Right lobe of liver (tissue), 6 donors: ENCODE measurements at regions not wholly inside any gene's neighbourhood (a gene's known extent, or its start where the extent isn't known, plus 50 kb on each side); places are given as distances from the start of the nearest gene placed in this dataset.

ENCODE experiments used
- ATAC-seq, 4 donors: fragments of 200-7000 bp; cut with Tn5 transposase; one replicate each; pipeline ENCODE4 v1.9.1; 2020; ENCODE audit warnings: mild to moderate bottlenecking in 4 of 4, moderate library complexity in 4 of 4
- DNase-seq, 3 donors: peaks; one replicate each; pipeline ENCODE4 v3.0.0-alpha.2; 2020
- H3K27ac ChIP-seq, 3 donors: fragments of 200-600 bp; one replicate each; pipeline ENCODE4 v1.8.0; 2022
- H3K27me3 ChIP-seq, 2 donors: fragments of 200-600 bp; one replicate each; pipeline ENCODE4 v1.8.0; 2022
- H3K36me3 ChIP-seq, 4 donors: fragments of 200-600 bp; sonication (generic) in 1 of 4; one replicate each; pipeline versions ENCODE4 v1.5.1 to v1.8.0; 2017 to 2022; ENCODE audit warnings: control low read depth in 1 of 4
- H3K4me1 ChIP-seq, 4 donors: fragments of 200-600 bp; sonication (generic) in 1 of 4; one replicate each; pipeline versions ENCODE4 v1.5.1 to v1.8.0; 2017 to 2022; ENCODE audit warnings: control low read depth in 1 of 4
- H3K4me3 ChIP-seq, 3 donors: fragments of 200-600 bp; one replicate each; pipeline ENCODE4 v1.8.0; 2022
- H3K9me3 ChIP-seq, 4 donors: fragments of 200-600 bp; sonication (generic) in 1 of 4; one replicate each; pipeline versions ENCODE4 v1.5.1 to v1.8.0; 2017 to 2022; ENCODE audit warnings: control low read depth in 1 of 4
- CTCF ChIP-seq, 4 donors: fragments of 200-600 bp in 3 of 4; fragments of 450-650 bp in 1 of 4; IDR thresholded peaks; one replicate each; pipeline versions ENCODE4 v1.5.1 to v1.8.0; 2016 to 2022; ENCODE audit warnings: antibody characterized with exemption in 4 of 4, mild to moderate bottlenecking in 2 of 4
- POLR2A ChIP-seq: fragments of 450-650 bp; IDR thresholded peaks from one replicate; pipeline ENCODE4 v1.6.1; 2017; ENCODE audit warnings: antibody characterized with exemption, mild to moderate bottlenecking
- WGBS: methylation state at CpG from one replicate; pipeline ENCODE4 v1.1.6; 2018; ENCODE audit warnings: low coverage, low lambda C conversion rate; ENCODE audit not compliant: insufficient coverage; ENCODE audit errors: missing lambda C conversion rate; 5-methylcytosine and 5-hydroxymethylcytosine counted together
- intact Hi-C, 2 donors: fragments of 100-400 bp; cut with DNase I; formaldehyde crosslinking; loops; one replicate each; pipeline versions ENCODE4 v1.11.2 to v1.14.1; 2022
- donor health status: DM: no; HTN: yes; CAD: no.
- donor health status: DM: no; HTN: no; CAD: no.
- donor health status: DM: no; HTN: no; CAD: no.
- donor health status: DM: no; HTN: yes; CAD: no.
- donor health status: DM: no; HTN: yes; CAD: no.

- Histone ChIP-seq H3K27me3 (no peaks in the 10 kb centered on the region), H3K36me3 (no peaks in the 10 kb centered on the region), H3K4me3 (no peak overlapping the region), H3K9me3 (no peaks in the 10 kb centered on the region), H3K27ac (no peak overlapping the region), H3K4me1 (no peaks in the 10 kb centered on the region)
- intact Hi-C loops = no loop called here
- TF ChIP-seq POLR2A = no peak
- no peak for TF ChIP-seq CTCF (IDR thresholded peaks at IDR 0.05)
- DNase-seq (no peak), ATAC-seq (peak in 3 of 4 donors; percentile 19 to 33 (median 23))
- 33% methylated on average over 3 of the region's 3 CpGs for WGBS
Measured at GRCh38 chr9:13705373-13705772, 425.9 kb upstream of the MPDZ start.

- intact Hi-C loops = no loop called here
- no peak overlapping the region for H3K4me3 ChIP-seq
- no peaks in the 10 kb centered on the region for H3K4me1 ChIP-seq
- ATAC-seq = no peak
- 78% methylated on average over 1 of the region's 1 CpG for WGBS
- H3K27ac ChIP-seq = no peak overlapping the region
- no peaks in the 10 kb centered on the region for H3K27me3 ChIP-seq
- DNase-seq = no peak
- no peaks in the 10 kb centered on the region for H3K36me3 ChIP-seq
- no peaks in the 10 kb centered on the region for H3K9me3 ChIP-seq
- no peak for TF ChIP-seq POLR2A
- TF ChIP-seq CTCF (IDR thresholded peaks at IDR 0.05) = no peak
Measured at GRCh38 chr9:13690595-13690994, 411.1 kb upstream of the MPDZ start.

GRCh38 chr9:13689925-13690324 lies 410.4 kb upstream of the MPDZ start:
- intact Hi-C loops = no loop called here
- Histone ChIP-seq H3K9me3 (no peaks in the 10 kb centered on the region), H3K36me3 (no peaks in the 10 kb centered on the region), H3K4me3 (no peak overlapping the region), H3K4me1 (no peaks in the 10 kb centered on the region), H3K27me3 (no peaks in the 10 kb centered on the region), H3K27ac (no peak overlapping the region)
- DNase-seq = no peak
- TF ChIP-seq POLR2A (no peak), CTCF (IDR thresholded peaks at IDR 0.05) (no peak)
- ATAC-seq = no peak
- WGBS = 50% methylated on average over 2 of the region's 2 CpGs

GRCh38 chr9:13688990-13689600 lies 409.6 kb upstream of the MPDZ start:
- H3K4me1 ChIP-seq = no peaks in the 10 kb centered on the region
- DNase-seq (no peak), ATAC-seq (peak in 2 of 4 donors; percentile 27 to 41)
- no peak overlapping the region for H3K27ac ChIP-seq
- 18% methylated on average over 1 of the region's 1 CpG for WGBS
- no peaks in the 10 kb centered on the region for H3K9me3 ChIP-seq
- intact Hi-C loops = no loop called here
- TF ChIP-seq CTCF (IDR thresholded peaks at IDR 0.05) (peak; percentile 21 to 44 (median 42)), POLR2A (no peak)
- H3K27me3 ChIP-seq = no peaks in the 10 kb centered on the region
- no peak overlapping the region for H3K4me3 ChIP-seq
- H3K36me3 ChIP-seq = no peaks in the 10 kb centered on the region
